BE2C (cell line): ENCODE measurements at regions not wholly inside any gene's neighbourhood (a gene's known extent, or its start where the extent isn't known, plus 50 kb on each side); places are given as distances from the start of the nearest gene placed in this dataset.
A peak's percentile ranks its signal among the peaks of the same experiment; 100 is the strongest.

Experiments used
- DNase-seq: peaks from one replicate; pipeline ENCODE4 v3.0.0-alpha.2; 2020
- H3K27me3 ChIP-seq: fragments of 250-450 bp; sonication (Bioruptor Pico); 2 replicates; pipeline ENCODE4 v1.5.1; 2020; ENCODE audit warnings: mild to moderate bottlenecking
- H3K36me3 ChIP-seq: fragments of 250-450 bp; sonication (Bioruptor Pico); 2 replicates; pipeline ENCODE4 v1.5.1; 2020; ENCODE audit warnings: mild to moderate bottlenecking
- H3K4me1 ChIP-seq: fragments of 250-450 bp; sonication (Bioruptor Pico); 2 replicates; pipeline ENCODE4 v1.5.1; 2020
- H3K4me3 ChIP-seq: 2 replicates; pipeline ENCODE4 v1.5.1; 2011; ENCODE audit warnings: low read depth, low read length
- H3K9me3 ChIP-seq: fragments of 250-450 bp; sonication (Bioruptor Pico); 2 replicates; pipeline ENCODE4 v1.5.1; 2020
- TF ChIP-seq, protein P1 (sequence below): IDR thresholded peaks from 2 replicates; pipeline ENCODE4 v1.5.1; 2012; ENCODE audit warnings: mild to moderate bottlenecking, low read depth, low read length

- Histone ChIP-seq H3K36me3 (no peaks in the 10 kb centered on the region), H3K27me3 (no peaks in the 10 kb centered on the region), H3K4me3 (no peak overlapping the region), H3K4me1 (no peaks in the 10 kb centered on the region), H3K9me3 (no peaks in the 10 kb centered on the region)
- no peak for DNase-seq
- TF ChIP-seq, protein P1, sequence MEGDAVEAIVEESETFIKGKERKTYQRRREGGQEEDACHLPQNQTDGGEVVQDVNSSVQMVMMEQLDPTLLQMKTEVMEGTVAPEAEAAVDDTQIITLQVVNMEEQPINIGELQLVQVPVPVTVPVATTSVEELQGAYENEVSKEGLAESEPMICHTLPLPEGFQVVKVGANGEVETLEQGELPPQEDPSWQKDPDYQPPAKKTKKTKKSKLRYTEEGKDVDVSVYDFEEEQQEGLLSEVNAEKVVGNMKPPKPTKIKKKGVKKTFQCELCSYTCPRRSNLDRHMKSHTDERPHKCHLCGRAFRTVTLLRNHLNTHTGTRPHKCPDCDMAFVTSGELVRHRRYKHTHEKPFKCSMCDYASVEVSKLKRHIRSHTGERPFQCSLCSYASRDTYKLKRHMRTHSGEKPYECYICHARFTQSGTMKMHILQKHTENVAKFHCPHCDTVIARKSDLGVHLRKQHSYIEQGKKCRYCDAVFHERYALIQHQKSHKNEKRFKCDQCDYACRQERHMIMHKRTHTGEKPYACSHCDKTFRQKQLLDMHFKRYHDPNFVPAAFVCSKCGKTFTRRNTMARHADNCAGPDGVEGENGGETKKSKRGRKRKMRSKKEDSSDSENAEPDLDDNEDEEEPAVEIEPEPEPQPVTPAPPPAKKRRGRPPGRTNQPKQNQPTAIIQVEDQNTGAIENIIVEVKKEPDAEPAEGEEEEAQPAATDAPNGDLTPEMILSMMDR, result no peak
These were observed 453.0 kb downstream of the SLITRK5 start for GRCh38 chr13:88124142-88124541.

DNA sequence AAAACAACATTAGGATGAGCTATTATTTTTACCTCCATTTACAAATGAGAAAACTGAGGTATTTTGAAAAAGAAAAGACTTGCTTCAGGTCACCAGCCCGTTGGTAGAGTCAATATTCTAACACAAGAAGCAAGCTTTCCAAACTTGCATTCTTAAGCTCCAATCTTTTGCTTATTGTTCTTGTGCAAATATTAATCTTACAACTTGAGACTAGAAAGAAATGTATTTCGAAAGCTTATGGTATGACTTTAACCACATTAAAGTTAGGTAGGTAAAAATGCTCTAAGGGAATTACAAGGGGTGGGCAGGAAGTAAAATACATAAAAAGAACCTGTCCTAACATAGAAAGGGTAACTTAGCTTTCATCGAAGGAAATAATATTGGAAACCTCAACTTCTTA is 453.9 kb downstream of the SLITRK5 start:
- Histone ChIP-seq H3K4me3 (no peak overlapping the region), H3K4me1 (no peaks in the 10 kb centered on the region), H3K36me3 (no peaks in the 10 kb centered on the region), H3K27me3 (no peaks in the 10 kb centered on the region), H3K9me3 (no peaks in the 10 kb centered on the region)
- TF ChIP-seq, protein P1, result no peak
- no peak for DNase-seq

- no peaks in the 10 kb centered on the region for H3K4me1 ChIP-seq
- no peaks in the 10 kb centered on the region for H3K9me3 ChIP-seq
- H3K4me3 ChIP-seq, result no peak overlapping the region
- TF ChIP-seq, protein P1, result no peak
- H3K27me3 ChIP-seq, result no peaks in the 10 kb centered on the region
- H3K36me3 ChIP-seq, result no peaks in the 10 kb centered on the region
- no peak for DNase-seq
These were observed 465.1 kb downstream of the SLITRK5 start for GRCh38 chr13:88136098-88136790.

GRCh38 chr13:88142653-88143052 is 471.5 kb downstream of the SLITRK5 start:
- Histone ChIP-seq H3K36me3 (no peaks in the 10 kb centered on the region), H3K27me3 (no peaks in the 10 kb centered on the region), H3K4me3 (no peak overlapping the region), H3K4me1 (peaks cover 4% of the 10 kb centered on the region), H3K9me3 (no peaks in the 10 kb centered on the region)
- no peak for DNase-seq
- TF ChIP-seq, protein P1, result no peak

DNA sequence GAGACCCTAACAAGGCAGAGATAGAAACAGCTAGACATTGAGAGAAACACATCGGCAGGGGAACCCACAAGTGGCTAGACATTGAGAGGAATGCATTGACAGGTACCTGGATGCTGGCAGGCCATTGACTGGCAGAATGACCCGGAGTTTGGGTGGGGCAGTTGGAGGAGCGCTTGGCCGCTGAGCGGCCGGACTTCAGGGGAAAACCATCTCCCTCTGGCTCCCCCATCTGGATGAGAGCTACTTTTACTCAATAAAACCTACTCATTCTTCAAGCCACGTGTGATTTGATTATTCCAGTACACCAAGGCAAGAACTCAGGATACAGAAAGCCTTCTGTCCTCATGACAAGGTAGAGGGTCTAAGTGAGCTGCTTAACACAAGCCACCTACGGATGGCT is 473.4 kb downstream of the SLITRK5 start:
- Histone ChIP-seq H3K27me3 (no peaks in the 10 kb centered on the region), H3K36me3 (no peaks in the 10 kb centered on the region), H3K4me1 (peaks cover 4% of the 10 kb centered on the region), H3K4me3 (no peak overlapping the region), H3K9me3 (no peaks in the 10 kb centered on the region)
- no peak for DNase-seq
- TF ChIP-seq, protein P1, result 0 out of 2 replicates have a peak, but pooled peaks have one; percentile 11

DNA sequence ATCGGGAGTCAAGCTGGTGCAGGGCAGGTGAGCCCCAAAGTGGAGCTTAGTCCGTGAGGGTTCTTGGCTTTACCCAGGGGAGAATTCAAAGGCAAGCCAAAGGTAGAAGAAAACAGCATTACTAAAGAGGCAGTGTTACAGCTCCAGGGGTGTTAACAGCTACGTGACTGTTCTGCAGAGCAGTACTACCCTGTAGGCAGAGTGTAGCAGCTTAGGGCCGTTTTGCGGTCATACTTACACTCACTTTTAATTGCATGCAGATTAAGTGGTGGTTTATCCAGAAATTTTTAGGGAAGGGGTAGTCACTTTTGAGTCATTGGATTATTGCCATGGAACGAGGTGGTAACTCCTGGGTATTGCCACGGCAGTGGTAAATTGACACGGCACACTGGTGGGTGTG is 482.2 kb downstream of the SLITRK5 start:
- no peaks in the 10 kb centered on the region for H3K27me3 ChIP-seq
- H3K9me3 ChIP-seq, result no peaks in the 10 kb centered on the region; the same call in 1 of the 2 replicates
- TF ChIP-seq, protein P1, result no peak
- H3K4me3 ChIP-seq, result no peak overlapping the region
- H3K36me3 ChIP-seq, result no peaks in the 10 kb centered on the region
- peaks cover 15% of the 10 kb centered on the region; the same call in 1 of the 2 replicates for H3K4me1 ChIP-seq
- no peak for DNase-seq
